ENCODE measurements at regions not wholly inside any gene's neighbourhood (a gene's known extent, or its start where the extent isn't known, plus 50 kb on each side); places are given as distances from the start of the nearest gene placed in this dataset.
A peak's percentile ranks its signal among the peaks of the same experiment; 100 is the strongest.

DNA sequence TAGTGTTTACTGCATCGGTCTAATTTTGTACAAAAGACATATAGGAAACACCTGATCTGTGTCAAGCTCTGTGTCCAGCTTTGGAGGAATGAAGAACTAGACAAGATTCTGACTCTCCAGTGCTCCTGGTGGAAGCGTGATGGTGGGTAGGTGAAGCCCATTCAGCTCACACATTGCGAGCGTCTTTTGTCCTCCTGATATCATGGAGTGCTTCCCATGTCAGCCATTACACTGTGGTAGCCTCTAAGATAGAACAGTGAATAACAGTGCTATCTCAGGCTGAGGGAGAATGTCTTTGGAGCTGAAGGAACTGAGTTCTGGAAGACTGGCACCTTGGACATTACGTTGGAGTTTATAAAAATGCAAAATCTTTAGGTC lies 350.2 kb downstream of the CYRIA start:
- no peak overlapping the region for H3K4me3 Mint-ChIP-seq

DNA sequence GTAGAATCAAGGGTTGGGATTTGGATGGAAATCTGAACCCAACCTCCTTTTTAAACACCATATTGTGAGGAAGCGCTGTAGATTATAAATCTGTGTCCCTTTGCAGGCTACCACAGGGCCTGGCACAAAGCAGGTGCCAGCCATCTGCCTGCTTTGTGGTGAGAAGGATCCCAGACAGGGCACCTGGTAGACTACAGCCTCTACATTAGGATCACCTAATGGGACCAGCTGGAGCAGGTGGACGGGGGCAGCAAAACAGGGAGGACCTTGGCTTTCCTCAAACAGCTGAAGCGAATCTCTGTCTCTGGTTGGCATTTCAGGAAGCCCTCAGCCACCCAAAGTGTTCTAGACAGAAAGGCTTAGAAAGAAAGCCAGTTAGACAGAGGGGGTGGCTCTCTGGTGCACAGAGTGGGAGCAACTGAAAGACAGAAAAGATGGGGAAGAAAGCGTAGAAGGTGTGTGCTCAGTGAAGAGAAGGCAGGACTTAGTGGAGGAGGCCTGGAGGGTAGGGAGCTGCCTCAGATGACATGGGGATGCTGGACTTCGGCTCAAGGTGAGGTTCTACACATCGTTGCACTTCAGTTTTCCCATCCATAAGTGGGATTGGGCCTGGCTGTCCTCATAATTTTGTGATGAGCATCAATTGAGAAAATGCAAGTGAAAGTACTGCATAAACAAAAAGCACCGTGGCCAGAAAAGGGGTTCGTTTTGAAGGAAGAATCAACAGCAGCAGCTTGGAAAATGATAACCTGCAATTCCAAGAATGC lies 350.8 kb downstream of the CYRIA start:
- no peak for DNase-seq (ENCODE audit: low read depth, low spot score)
- Mint-ChIP-seq H3K27me3 (ENCODE audit: low read depth) (no peaks in the 10 kb centered on the region), H3K9me3 (peaks cover 5% of the 10 kb centered on the region), H3K4me3 (no peak overlapping the region), H3K4me1 (peaks cover 69% of the 10 kb centered on the region), H3K27ac (ENCODE audit: unreplicated experiment) (no peak overlapping the region), H3K36me3 (ENCODE audit: low read depth) (no peaks in the 10 kb centered on the region)
- TF ChIP-seq, protein P1, sequence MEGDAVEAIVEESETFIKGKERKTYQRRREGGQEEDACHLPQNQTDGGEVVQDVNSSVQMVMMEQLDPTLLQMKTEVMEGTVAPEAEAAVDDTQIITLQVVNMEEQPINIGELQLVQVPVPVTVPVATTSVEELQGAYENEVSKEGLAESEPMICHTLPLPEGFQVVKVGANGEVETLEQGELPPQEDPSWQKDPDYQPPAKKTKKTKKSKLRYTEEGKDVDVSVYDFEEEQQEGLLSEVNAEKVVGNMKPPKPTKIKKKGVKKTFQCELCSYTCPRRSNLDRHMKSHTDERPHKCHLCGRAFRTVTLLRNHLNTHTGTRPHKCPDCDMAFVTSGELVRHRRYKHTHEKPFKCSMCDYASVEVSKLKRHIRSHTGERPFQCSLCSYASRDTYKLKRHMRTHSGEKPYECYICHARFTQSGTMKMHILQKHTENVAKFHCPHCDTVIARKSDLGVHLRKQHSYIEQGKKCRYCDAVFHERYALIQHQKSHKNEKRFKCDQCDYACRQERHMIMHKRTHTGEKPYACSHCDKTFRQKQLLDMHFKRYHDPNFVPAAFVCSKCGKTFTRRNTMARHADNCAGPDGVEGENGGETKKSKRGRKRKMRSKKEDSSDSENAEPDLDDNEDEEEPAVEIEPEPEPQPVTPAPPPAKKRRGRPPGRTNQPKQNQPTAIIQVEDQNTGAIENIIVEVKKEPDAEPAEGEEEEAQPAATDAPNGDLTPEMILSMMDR (conservative IDR thresholded peaks at IDR 0.05): no peak

More for the DNA sequence above, 350.2 kb downstream of the CYRIA start:
- Mint-ChIP-seq H3K27me3 (ENCODE audit: low read depth) (no peaks in the 10 kb centered on the region), H3K36me3 (ENCODE audit: low read depth) (no peaks in the 10 kb centered on the region), H3K27ac (ENCODE audit: unreplicated experiment) (no peak overlapping the region), H3K4me1 (peaks cover 73% of the 10 kb centered on the region), H3K9me3 (peaks cover 5% of the 10 kb centered on the region)
- no peak for DNase-seq (ENCODE audit: low read depth, low spot score)
- TF ChIP-seq, protein P1 (conservative IDR thresholded peaks at IDR 0.05): no peak

DNA sequence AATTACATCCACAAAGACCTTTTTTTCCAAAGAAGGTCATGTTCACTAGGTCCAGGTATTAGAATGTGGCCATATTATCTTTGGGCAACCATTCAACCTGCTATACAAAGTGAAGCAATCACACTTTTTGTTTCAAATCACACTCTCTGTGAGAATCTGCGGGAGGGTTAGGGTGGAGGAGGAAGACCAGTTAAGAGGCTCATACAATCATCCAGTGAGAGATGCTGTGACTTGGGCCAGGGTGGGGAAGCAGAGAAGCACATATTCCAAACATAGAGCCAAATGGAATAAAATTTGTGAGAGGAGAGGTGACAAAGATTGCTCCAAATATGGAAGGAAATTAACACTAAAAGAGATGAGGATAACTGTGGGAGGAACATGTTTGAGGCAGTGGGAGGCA lies 351.6 kb downstream of the CYRIA start:
- H3K27me3 Mint-ChIP-seq (ENCODE audit: low read depth): no peaks in the 10 kb centered on the region
- H3K4me1 Mint-ChIP-seq: peaks cover 61% of the 10 kb centered on the region
- no peak for DNase-seq (ENCODE audit: low read depth, low spot score)
- TF ChIP-seq, protein P1 (conservative IDR thresholded peaks at IDR 0.05): no peak
- H3K27ac Mint-ChIP-seq (ENCODE audit: unreplicated experiment): no peak overlapping the region
- H3K36me3 Mint-ChIP-seq (ENCODE audit: low read depth): no peaks in the 10 kb centered on the region
- H3K4me3 Mint-ChIP-seq: no peak overlapping the region
- H3K9me3 Mint-ChIP-seq: peaks cover 5% of the 10 kb centered on the region

DNA sequence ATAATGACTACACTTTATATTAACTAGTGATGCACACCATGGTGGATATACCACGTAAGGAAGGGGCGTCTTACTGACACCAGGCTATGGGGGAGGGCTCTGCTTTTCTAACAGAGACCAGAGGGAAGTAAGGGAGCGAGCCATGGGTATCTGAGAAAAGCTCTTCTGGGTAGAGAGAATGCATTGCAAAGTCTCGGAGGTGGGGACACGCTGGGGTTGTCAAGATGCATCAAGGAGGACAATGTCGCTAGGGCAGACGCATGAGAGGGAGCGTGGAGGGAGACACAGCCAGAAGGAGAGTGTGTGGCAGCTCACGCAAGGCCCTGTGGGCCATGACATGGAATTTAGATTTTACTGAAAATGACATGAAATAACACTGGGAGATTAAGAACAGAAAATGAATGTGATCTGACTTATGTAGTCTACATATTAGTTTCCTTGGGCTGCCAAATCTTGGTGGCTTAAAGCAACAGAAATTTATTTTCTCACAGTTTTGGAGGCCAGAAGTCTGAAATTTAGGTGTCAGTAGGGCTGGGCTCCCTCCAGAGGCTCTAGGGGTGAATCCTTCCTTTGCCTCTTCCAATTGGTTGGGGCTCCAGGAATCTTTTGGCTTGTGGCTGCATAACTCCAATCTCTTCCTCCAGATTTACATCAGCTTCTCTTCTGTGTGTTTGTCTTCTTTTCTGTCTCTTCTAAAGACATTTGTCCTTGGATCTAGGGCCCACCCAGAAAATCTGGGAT lies 352.2 kb downstream of the CYRIA start:
- Mint-ChIP-seq H3K36me3 (ENCODE audit: low read depth) (no peaks in the 10 kb centered on the region), H3K4me3 (no peak overlapping the region), H3K9me3 (peaks cover 5% of the 10 kb centered on the region), H3K4me1 (peaks cover 55% of the 10 kb centered on the region), H3K27ac (ENCODE audit: unreplicated experiment) (peak overlapping the region; percentile 32), H3K27me3 (ENCODE audit: low read depth) (no peaks in the 10 kb centered on the region)
- TF ChIP-seq, protein P1 (conservative IDR thresholded peaks at IDR 0.05): no peak
- no peak for DNase-seq (ENCODE audit: low read depth, low spot score)

DNA sequence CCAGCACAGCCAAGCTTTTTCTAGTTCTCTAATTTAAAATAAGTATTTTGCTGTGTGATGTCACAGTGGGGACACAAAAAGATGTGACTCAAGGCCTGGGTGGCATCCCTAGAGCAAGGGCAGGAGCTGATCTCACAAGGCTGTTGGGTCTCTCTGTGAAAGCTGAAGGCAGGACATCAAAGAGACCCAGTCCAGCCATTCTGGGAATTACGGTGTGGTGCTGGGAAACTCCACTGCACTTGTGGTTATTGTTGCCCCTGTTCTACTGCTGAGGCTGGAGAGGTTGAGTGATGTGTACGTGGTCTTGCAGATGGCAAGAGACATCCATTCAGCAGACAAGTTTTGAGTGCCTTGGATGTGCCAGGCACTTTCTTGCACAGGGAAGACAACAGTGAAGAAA lies 352.9 kb downstream of the CYRIA start:
- Mint-ChIP-seq H3K9me3 (peaks cover 5% of the 10 kb centered on the region), H3K4me1 (peaks cover 48% of the 10 kb centered on the region), H3K27me3 (ENCODE audit: low read depth) (no peaks in the 10 kb centered on the region), H3K27ac (ENCODE audit: unreplicated experiment) (peak overlapping the region; percentile 32), H3K36me3 (ENCODE audit: low read depth) (no peaks in the 10 kb centered on the region), H3K4me3 (no peak overlapping the region)
- DNase-seq (ENCODE audit: low read depth, low spot score): no peak
- TF ChIP-seq, protein P1 (conservative IDR thresholded peaks at IDR 0.05): no peak

Data from neural crest cell (in vitro differentiated cells).